K562 (cell line): ENCODE measurements at regions not wholly inside any gene's neighbourhood (a gene's known extent, or its start where the extent isn't known, plus 50 kb on each side); places are given as distances from the start of the nearest gene placed in this dataset.
A peak's percentile ranks its signal among the peaks of the same experiment; 100 is the strongest.

ENCODE experiments used
- ARID4B ChIP-seq: sonication (generic); formaldehyde crosslinking; IDR thresholded peaks from 2 replicates; pipeline ENCODE4 v1.8.0; 2022; ENCODE audit warnings: mild to moderate bottlenecking, missing genetic modification reagents
- CHD4 ChIP-seq: fragments of 200-600 bp; sonication (generic); IDR thresholded peaks from 3 replicates; pipeline ENCODE4 v1.6.1; 2012; ENCODE audit warnings: low read depth, mild to moderate bottlenecking, mixed read lengths, low read length, inconsistent platforms; ENCODE audit not compliant: insufficient read depth, insufficient replicate concordance, poor library complexity, severe bottlenecking
- CSDE1 ChIP-seq, 2 experiments: fragments of 450-650 bp; IDR thresholded peaks; 2 replicates each; pipeline ENCODE4 v1.6.1; 2016; ENCODE audit warnings: mild to moderate bottlenecking in 1 of 2
- DIDO1 ChIP-seq: fragments of 450-650 bp; IDR thresholded peaks from 2 replicates; pipeline ENCODE4 v1.6.1; 2016; ENCODE audit warnings: low read depth, missing biosample characterization, missing genetic modification characterization
- ERF ChIP-seq: fragments of 450-650 bp; formaldehyde crosslinking; IDR thresholded peaks from 2 replicates; pipeline ENCODE4 v1.4.0; 2020; ENCODE audit warnings: mild to moderate bottlenecking, mixed read lengths
- ESRRB ChIP-seq: fragments of 250-450 bp; sonication (Bioruptor Pico); IDR thresholded peaks from 2 replicates; pipeline ENCODE4 v1.5.0; 2020; ENCODE audit warnings: mild to moderate bottlenecking, moderate library complexity, borderline replicate concordance
- GTF2E2 ChIP-seq: fragments of 200-800 bp; sonication (Bioruptor generic); IDR thresholded peaks from 2 replicates; pipeline ENCODE4 v1.6.1; 2016; ENCODE audit warnings: missing genetic modification characterization, missing compliant biosample characterization
- HDAC6 ChIP-seq: IDR thresholded peaks from 2 replicates; pipeline ENCODE4 v1.6.1; 2012; ENCODE audit warnings: low read depth, mild to moderate bottlenecking, control low read depth, inconsistent platforms, low read length, moderate library complexity
- JUND ChIP-seq, 2 experiments: IDR thresholded peaks; 2 replicates in 1 of 2; 3 replicates in 1 of 2; pipeline ENCODE4 v1.6.1; 2011; ENCODE audit warnings: borderline replicate concordance in 2 of 2, low read depth in 2 of 2, low read length in 2 of 2, improper control_type of control experiment in 1 of 2, missing biosample characterization in 1 of 2, missing genetic modification characterization in 1 of 2, missing genetic modification reagents in 1 of 2
- LARP7 ChIP-seq: fragments of 450-650 bp; IDR thresholded peaks from 2 replicates; pipeline ENCODE4 v1.6.1; 2016
- MCM7 ChIP-seq, 2 experiments: fragments of 450-650 bp; IDR thresholded peaks; 2 replicates each; pipeline ENCODE4 v1.6.1; 2016 to 2018
- SAP30 ChIP-seq: fragments of 200-600 bp; sonication (generic); IDR thresholded peaks from 2 replicates; pipeline ENCODE4 v1.6.1; 2012; ENCODE audit warnings: borderline replicate concordance, low read depth, mild to moderate bottlenecking, moderate library complexity, low read length, control low read depth, inconsistent platforms; ENCODE audit not compliant: insufficient read depth, poor library complexity, severe bottlenecking
- ZC3H8 ChIP-seq: fragments of 450-650 bp; IDR thresholded peaks from 2 replicates; pipeline ENCODE4 v1.6.1; 2017
- ZNF274 ChIP-seq: IDR thresholded peaks from 2 replicates; pipeline ENCODE4 v1.6.1; 2011; ENCODE audit warnings: low read depth, mild to moderate bottlenecking, low read length, moderate library complexity, borderline replicate concordance
- ZNF436 ChIP-seq: fragments of 250-450, 450-650 bp; sonication (Bioruptor Pico); formaldehyde crosslinking; IDR thresholded peaks from 2 replicates; pipeline ENCODE4 v1.7.0; 2020; ENCODE audit warnings: mild to moderate bottlenecking
- ZNF717 ChIP-seq: fragments of 250-450 bp; sonication (Bioruptor Pico); IDR thresholded peaks from 2 replicates; pipeline ENCODE4 v1.5.0; 2021
- ZNF780A ChIP-seq: fragments of 250-450 bp; sonication (Bioruptor Pico); IDR thresholded peaks from 2 replicates; pipeline ENCODE4 v1.5.0; 2021; ENCODE audit warnings: mild to moderate bottlenecking
- TF ChIP-seq, protein P1 (sequence below): fragments of 450-650 bp; IDR thresholded peaks from 2 replicates; pipeline ENCODE4 v1.6.1; 2014; ENCODE audit warnings: low read depth, mild to moderate bottlenecking, moderate library complexity, borderline replicate concordance

DNA sequence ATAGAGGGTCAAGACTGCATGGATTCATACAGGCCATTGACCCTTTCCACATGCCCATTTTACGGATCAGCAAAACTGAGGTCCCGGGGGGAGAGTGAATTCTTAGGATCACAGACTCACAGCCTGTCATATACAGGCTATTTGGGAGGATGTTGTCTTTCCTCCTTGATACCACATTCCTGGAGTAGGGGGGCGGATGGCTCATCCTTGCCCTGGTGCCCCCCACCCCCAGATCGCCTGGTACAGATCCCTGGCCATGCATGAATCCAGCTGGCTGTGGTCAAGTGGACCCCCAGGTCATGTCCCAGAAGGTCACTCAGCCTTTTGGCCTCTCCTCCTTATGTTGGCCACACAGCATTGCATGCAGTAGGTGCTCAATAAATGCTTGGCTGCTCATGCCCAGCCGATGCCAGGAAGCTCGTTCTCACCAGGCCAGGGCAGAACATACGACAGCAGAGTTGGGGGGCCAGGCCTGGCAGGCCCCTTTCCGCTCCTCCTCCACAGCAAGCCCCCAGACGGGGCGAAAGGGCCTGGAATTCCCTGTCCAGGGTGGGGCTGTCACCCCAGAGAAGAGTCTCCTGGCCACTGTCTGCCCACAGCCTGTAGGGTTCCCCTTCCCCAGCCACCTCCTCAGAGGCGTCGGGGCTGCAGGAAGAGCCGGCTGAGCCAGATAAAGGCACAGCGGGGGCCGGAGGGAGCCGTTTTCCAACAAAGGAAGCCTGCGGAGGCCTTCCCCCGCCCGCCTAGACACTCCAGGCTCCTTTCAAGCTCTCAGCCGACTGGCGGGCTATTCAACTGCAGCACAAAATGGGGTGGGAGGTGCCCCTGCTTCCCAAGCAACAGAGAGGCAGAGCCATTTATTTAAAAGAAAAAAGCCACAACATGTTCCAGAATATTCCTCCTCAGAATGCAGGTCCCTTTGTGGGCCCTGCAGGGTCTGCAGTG is 215.7 kb upstream of the CIBAR2 start (continued):
- TF ChIP-seq ERF (CRISPR knock-in tag) (no peak), ZNF436 (no peak), ZNF717 (no peak), HDAC6 (no peak), ARID4B (CRISPR knock-in tag) (no peak), GTF2E2 (tag) (peak; percentile 42; the same call in 1 of the 2 replicates), CHD4 (peak; percentile 98), ESRRB (CRISPR knock-in tag) (no peak), LARP7 (no peak), MCM7 (IDR thresholded peaks at IDR 0.05) (no peak), ZNF780A (CRISPR knock-in tag) (no peak), SAP30 (peak; percentile 47), JUND (IDR thresholded peaks at IDR 0.05; ENCODE audit: borderline replicate concordance, low read depth, low read length) (peak; percentile 31; the same call in 1 of the 2 replicates), JUND (tag; IDR thresholded peaks at IDR 0.05; ENCODE audit: borderline replicate concordance, low read depth, low read length) (no peak; the same call in 2 of the 3 replicates), ZNF274 (no peak), CSDE1 (IDR thresholded peaks at IDR 0.05) (no peak), ZC3H8 (no peak), DIDO1 (no peak)
- TF ChIP-seq, protein P1, sequence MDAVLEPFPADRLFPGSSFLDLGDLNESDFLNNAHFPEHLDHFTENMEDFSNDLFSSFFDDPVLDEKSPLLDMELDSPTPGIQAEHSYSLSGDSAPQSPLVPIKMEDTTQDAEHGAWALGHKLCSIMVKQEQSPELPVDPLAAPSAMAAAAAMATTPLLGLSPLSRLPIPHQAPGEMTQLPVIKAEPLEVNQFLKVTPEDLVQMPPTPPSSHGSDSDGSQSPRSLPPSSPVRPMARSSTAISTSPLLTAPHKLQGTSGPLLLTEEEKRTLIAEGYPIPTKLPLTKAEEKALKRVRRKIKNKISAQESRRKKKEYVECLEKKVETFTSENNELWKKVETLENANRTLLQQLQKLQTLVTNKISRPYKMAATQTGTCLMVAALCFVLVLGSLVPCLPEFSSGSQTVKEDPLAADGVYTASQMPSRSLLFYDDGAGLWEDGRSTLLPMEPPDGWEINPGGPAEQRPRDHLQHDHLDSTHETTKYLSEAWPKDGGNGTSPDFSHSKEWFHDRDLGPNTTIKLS, result no peak
